ENCODE measurements at regions not wholly inside any gene's neighbourhood (a gene's known extent, or its start where the extent isn't known, plus 50 kb on each side); places are given as distances from the start of the nearest gene placed in this dataset.

DNA sequence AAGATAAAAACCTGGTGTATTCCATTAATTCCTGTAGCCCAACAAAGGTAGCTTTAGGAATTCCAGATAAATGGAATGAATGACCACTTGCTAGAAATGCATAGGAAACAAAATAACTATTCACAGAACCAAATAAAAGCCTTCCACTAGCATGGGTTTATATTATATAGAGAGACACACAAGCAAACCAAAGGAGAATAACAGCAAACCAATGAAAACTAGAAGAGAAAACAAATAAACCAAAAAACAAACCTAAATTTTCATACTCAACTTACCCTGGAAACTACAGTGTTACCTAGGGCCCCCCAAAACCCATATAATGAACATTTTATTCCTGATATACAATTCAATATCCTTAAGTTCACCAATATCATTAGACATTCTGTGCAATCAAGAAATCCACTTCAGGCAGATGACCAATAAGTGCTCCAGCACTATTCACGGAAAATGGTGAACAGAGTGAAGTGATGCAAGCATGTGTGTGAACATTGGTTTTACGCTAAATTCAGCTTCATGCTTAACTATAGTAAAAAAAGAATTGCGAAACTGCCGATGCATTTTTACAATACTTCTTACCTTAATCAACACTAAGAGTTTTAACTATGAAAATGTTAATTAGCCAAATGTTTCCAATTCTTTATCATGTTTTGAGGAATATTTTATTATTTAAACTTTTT is 1108.4 kb upstream of the TMEM132C start:
- TF ChIP-seq, protein P1, sequence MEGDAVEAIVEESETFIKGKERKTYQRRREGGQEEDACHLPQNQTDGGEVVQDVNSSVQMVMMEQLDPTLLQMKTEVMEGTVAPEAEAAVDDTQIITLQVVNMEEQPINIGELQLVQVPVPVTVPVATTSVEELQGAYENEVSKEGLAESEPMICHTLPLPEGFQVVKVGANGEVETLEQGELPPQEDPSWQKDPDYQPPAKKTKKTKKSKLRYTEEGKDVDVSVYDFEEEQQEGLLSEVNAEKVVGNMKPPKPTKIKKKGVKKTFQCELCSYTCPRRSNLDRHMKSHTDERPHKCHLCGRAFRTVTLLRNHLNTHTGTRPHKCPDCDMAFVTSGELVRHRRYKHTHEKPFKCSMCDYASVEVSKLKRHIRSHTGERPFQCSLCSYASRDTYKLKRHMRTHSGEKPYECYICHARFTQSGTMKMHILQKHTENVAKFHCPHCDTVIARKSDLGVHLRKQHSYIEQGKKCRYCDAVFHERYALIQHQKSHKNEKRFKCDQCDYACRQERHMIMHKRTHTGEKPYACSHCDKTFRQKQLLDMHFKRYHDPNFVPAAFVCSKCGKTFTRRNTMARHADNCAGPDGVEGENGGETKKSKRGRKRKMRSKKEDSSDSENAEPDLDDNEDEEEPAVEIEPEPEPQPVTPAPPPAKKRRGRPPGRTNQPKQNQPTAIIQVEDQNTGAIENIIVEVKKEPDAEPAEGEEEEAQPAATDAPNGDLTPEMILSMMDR (IDR thresholded peaks at IDR 0.05; ENCODE audit: insufficient read depth, missing control alignments) = no peak
- DNase-seq (ENCODE audit: insufficient read length, low spot score) (no peak), FAIRE-seq (no peak)

DNA sequence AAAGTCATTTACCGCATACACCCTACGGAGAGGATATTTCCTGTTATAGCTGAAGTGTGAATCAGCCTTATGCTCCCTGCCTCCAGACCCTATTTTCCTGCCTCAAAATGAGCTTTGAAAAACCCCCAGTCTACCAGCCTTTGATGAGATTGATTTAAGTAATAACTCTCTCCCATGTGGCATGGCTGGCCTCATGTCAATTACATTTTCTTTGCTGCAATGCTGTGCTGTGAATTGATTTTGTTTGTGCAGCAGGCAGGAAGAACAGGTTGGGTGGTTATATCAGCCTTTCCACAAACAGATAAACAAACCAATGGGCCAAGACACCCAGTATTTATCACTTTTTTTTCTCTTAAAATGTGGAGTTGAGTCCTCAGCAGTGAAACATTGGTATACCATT is 1105.5 kb upstream of the TMEM132C start:
- DNase-seq (ENCODE audit: insufficient read length, low spot score) (no peak), FAIRE-seq (no peak)
- TF ChIP-seq, protein P1 (IDR thresholded peaks at IDR 0.05; ENCODE audit: insufficient read depth, missing control alignments) = no peak

DNA sequence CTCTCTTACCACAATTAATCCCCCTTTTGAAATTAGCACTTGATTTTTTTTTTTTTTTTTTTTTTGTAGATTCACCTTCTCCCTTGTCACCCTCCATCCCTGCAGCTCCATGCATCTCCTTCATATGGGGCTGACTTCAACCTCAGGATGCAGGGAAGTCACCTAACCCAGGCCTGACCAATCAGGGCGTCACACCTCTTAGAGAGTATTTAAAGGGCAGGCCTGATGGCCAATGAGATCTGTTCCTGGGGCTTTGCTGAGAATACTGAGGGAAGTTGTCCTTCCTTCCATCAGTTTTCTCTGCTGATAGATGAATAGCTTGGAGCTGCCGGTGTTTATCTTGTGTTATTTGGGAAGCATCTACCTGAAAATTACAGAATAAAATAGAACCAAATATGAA is 1104.7 kb upstream of the TMEM132C start:
- FAIRE-seq (no peak), DNase-seq (ENCODE audit: insufficient read length, low spot score) (no peak)
- TF ChIP-seq, protein P1 (IDR thresholded peaks at IDR 0.05; ENCODE audit: insufficient read depth, missing control alignments) = no peak

DNA sequence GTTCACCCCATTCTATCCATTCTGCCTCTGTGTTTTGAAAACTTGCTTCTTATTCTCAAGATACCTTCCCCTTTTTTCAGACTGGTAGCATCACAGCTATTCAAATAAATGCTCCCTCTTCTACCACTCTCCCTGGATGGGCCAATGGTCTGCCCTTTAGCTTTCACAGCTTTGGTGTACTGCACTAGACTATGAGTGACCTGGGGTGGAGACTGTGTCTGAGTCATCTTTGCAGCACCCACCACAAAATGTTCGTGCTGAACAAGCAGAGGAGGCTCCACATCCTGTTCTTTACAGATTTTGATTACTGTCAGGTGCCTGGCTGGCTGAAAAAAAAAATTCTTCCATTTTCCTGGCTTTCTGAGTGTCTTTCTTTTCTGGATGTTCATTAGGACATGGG is 1104.1 kb upstream of the TMEM132C start:
- TF ChIP-seq, protein P1 (IDR thresholded peaks at IDR 0.05; ENCODE audit: insufficient read depth, missing control alignments) = no peak
- no peak for DNase-seq (ENCODE audit: insufficient read length, low spot score)
- no peak for FAIRE-seq

DNA sequence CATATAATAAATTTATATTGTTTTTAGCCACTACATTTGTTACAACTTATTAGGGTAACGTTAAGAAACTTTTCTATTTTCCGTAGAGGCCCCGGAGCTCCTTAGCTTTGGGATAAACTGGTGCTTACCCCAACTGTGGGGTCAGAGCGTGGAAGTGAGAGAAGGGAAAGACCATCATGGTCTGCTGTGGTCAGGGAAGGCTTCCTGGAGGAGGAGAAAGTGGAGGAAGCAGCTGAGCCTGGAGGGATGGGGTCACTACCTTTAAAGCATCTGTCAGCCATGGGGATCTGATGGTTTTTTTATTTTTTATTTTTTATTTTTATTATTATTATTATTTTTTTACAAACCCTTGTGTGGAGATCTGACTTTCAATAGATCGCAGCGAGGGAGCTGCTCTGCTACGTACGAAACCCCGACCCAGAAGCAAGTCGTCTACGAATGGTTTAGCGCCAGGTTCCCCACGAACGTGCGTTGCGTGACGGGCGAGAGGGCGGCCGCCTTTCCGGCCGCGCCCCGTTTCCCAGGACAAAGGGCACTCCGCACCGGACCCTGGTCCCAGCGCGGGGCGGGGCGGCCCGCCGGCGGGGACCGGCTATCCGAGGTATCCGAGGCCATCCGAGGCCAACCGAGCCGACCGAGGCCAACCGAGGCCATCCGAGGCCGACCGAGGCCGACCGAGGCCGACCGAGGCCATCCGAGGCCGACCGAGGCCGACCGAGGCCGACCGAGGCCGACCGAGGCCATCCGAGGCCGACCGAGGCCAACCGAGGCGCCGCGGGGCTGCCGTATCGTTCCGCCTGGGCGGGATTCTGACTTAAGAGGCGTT is 1101.2 kb upstream of the TMEM132C start:
- TF ChIP-seq, protein P1 (IDR thresholded peaks at IDR 0.05; ENCODE audit: insufficient read depth, missing control alignments) = no peak
- FAIRE-seq (no peak), DNase-seq (ENCODE audit: insufficient read length, low spot score) (peak; percentile 47)

DNA sequence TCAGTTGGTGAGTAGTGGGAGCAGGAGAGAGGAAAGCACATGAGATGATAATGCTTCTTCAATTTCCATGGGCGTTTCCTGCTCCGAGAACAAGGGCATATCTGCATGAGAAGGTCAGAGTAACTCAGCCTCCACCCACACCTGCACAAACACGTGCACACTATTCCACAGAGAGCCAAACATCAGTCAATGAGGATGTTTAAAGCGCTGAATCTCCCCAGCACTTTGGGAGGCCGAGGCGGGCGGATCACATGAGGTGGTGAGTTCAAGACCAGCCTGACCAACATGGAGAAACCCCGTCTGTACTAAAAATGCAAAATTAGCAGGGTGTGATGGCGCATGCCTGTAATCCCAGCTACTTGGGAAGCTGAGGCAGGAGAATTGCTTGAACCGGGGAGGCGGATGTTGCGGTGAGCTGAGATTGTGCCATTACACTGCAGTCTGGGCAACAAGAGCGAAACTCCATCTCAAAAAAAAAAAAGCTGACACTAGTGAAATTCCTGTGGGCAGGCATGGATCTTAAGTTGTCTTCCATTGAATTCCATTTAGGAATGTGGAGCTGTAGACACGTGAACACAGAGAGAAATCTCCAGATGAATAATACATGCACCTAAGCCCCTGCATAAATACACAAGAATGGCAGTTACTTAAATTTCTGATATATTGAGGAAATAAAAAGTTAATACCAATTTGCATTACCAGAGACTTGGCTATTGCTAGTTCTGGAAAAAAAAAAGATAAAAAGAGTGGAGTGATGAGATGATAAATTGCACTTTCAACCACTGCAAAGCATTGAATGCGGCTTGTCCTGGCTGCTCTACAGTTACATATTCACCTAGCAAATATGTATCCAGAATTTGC is 1097.4 kb upstream of the TMEM132C start:
- FAIRE-seq = no peak
- TF ChIP-seq, protein P1 (IDR thresholded peaks at IDR 0.05; ENCODE audit: insufficient read depth, missing control alignments) = no peak
- DNase-seq (ENCODE audit: insufficient read length, low spot score) = no peak
